ENCODE measurements at regions not wholly inside any gene's neighbourhood (a gene's known extent, or its start where the extent isn't known, plus 50 kb on each side); places are given as distances from the start of the nearest gene placed in this dataset.

DNA sequence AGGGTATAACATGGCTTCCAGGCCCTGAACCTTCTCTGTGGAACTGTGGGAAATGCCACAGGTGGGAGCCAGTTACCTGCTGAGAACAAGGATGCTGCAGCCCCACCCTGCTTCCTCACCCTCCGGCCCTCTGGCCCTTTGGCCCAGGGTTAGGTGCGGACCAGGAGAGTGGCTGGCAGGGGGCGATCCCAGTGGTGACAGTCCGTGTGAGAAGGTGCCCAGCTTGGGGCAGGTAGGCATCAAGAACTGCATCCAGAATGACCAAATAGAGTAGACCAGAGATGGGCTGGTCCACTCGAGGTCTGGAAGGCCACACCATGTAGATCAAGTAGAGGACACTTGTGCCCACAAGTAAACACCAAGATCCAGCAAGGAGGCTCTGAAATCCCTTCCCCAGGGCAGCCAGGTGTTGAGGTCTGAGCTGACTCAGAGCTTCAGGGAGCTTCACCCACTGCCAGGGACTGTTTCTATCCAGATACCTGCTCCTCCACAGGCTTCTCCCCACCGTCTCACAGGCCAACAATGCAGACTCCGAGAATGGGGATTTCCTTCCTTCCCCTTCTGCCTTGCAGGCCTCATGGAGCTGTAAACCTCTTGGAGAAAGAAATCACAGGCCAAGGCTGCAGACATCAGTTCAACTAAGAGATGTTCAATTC is 61.4 kb upstream of the ZSWIM6 start:
- TF ChIP-seq JUND (IDR thresholded peaks at IDR 0.05; ENCODE audit: low read depth), result no peak
- in situ Hi-C loops (cut with HindIII; ENCODE audit: low pct_unique_long_range_greater_than_20kb, low sequenced_read_pairs), result no loop called here
- DNase-seq (ENCODE audit: low read depth in 1 of 2, low spot score in 1 of 2), result no peak

DNA sequence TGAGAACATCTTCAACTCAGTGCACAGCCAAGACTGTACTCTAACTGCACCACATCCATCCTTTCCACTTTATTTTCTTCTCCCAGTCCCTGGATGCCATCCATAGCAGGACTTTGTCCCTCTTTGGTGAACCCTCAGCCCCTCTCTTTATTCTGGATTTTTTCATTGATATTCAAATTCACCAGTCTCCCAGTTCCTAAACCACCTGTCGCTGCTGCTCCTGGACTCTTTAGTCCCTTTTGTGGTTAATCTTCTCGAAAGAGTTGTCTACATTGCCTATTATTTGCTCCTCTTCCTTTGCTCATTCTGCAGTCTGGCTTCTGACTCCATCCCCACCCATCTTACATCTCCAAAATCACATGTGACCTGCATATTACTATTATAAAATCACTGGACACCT is 59.4 kb upstream of the ZSWIM6 start:
- no peak for DNase-seq (ENCODE audit: low read depth in 1 of 2, low spot score in 1 of 2)
- no peak for TF ChIP-seq JUND (IDR thresholded peaks at IDR 0.05; ENCODE audit: low read depth)
- in situ Hi-C loops (cut with HindIII; ENCODE audit: low pct_unique_long_range_greater_than_20kb, low sequenced_read_pairs), result no loop called here

DNA sequence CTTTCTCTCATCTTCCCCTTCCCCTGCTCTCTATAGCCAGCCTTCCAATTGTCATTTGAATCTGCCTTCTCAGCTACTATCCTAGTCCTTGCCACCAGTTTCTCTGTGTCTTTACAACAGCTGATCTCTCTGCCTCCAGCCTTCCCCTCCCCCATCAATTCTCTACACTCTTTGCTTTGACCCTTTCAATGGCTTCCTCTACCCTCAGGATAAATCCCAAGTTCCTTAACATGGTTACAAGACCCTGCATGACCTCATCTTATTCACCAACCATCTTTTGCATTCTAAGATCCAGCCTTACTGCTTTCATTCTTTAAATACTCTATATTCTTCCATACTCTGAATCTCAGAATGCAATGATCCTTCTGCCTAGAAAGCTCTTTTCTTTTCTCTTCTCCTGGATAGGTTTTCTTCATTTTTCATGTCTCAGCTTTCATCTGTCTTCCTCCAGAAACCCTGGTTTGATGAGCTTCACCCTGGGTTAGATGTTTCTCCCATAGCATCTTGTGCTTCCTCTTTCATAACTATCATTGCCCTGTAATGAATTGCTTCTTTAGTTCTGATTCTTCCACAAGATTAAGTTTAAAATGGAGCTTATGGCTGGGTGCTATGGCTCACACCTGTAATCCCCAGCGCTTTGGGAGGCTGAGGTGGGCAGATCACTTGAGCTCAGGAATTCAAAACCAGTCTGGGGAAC is 58.6 kb upstream of the ZSWIM6 start:
- TF ChIP-seq JUND (IDR thresholded peaks at IDR 0.05; ENCODE audit: low read depth), result no peak
- no peak for DNase-seq (ENCODE audit: low read depth in 1 of 2, low spot score in 1 of 2)
- in situ Hi-C loops (cut with HindIII; ENCODE audit: low pct_unique_long_range_greater_than_20kb, low sequenced_read_pairs), result no loop called here

DNA sequence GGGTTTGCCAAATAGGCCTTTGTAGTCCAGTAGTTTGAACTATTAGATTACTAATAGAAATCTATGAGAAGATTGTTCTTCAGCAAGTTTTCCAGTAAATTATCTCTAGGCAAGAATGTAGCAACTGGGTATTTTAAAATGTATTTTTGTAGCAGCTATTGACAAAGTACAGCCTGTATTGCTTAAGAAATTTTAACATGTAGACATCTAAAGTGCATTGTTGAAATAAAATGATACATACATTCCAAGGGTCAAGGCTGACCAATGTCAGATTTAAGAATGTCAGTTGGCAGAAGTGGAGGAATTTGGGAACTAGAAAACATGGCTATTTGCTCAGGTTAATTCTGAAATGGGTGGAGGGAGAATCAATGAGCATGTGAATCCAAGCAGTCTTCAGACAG is 57.5 kb upstream of the ZSWIM6 start:
- DNase-seq (ENCODE audit: low read depth in 1 of 2, low spot score in 1 of 2), result no peak
- no peak for TF ChIP-seq JUND (IDR thresholded peaks at IDR 0.05; ENCODE audit: low read depth)
- in situ Hi-C loops (cut with HindIII; ENCODE audit: low pct_unique_long_range_greater_than_20kb, low sequenced_read_pairs), result no loop called here

DNA sequence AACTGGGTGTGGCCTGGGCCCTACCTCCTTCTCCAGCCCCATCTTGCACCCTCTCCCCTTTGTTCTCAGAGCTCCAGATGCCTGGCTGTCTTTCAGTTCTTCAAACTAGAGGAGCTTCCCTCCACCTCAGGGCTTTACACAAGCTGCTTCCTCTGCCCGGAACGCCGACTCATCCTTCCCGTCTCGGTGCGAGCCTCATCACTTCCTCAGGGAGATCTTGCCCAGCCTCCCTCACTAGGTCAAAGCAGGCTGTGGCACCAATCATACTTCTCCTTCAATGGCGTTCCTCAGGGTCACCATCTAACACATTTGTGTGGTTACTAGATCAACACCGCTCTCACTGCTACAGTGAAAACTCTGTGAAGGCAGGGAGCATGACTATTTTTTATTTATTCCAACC is 56.2 kb upstream of the ZSWIM6 start:
- TF ChIP-seq JUND (IDR thresholded peaks at IDR 0.05; ENCODE audit: low read depth), result no peak
- in situ Hi-C loops (cut with HindIII; ENCODE audit: low pct_unique_long_range_greater_than_20kb, low sequenced_read_pairs), result no loop called here
- DNase-seq (ENCODE audit: low read depth in 1 of 2, low spot score in 1 of 2), result no peak

DNA sequence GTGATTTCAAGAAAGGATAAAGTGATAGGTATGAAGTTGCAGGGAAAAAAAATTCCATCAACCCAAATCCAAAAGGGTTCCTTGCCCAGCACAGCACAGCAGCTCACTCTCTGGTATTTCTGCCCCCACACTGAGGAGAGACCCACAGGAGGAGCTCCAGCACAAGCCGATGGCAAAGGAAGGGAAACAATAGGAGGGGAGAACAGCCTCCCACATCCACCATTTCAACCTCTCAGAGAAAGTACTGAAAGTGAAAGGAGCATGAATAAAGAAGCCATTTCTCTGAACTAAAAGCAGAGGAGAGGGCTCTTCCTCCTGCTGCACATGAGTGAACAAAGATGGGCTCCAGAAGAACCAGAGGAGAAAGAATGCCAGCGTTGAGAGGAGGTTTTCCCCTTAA is 54.9 kb upstream of the ZSWIM6 start:
- TF ChIP-seq JUND (IDR thresholded peaks at IDR 0.05; ENCODE audit: low read depth), result no peak
- DNase-seq (ENCODE audit: low read depth in 1 of 2, low spot score in 1 of 2), result peak in 1 of 2 experiments; percentile 23
- in situ Hi-C loops (cut with HindIII; ENCODE audit: low pct_unique_long_range_greater_than_20kb, low sequenced_read_pairs), result no loop called here

DNA sequence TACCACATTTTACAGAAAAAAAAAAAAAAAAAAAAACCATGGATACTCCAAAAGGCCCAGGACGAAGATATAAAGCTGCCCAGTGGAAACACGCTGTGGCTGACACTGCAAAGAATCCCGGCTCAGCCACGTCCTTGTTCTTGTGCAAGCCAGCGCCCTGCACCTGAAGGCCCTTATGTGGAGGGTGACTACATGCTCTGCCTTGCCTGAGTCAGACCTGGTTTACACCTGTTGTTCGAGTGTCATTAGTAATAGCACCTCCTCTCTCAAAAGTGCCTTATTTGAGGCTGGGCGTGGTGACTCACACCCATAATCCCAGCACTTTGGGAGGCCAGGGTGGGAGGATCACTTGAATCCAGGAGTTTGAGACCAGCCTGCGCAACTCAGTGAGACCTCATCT is 54.3 kb upstream of the ZSWIM6 start:
- no peak for DNase-seq (ENCODE audit: low read depth in 1 of 2, low spot score in 1 of 2)
- in situ Hi-C loops (cut with HindIII; ENCODE audit: low pct_unique_long_range_greater_than_20kb, low sequenced_read_pairs), result no loop called here
- no peak for TF ChIP-seq JUND (IDR thresholded peaks at IDR 0.05; ENCODE audit: low read depth)

DNA sequence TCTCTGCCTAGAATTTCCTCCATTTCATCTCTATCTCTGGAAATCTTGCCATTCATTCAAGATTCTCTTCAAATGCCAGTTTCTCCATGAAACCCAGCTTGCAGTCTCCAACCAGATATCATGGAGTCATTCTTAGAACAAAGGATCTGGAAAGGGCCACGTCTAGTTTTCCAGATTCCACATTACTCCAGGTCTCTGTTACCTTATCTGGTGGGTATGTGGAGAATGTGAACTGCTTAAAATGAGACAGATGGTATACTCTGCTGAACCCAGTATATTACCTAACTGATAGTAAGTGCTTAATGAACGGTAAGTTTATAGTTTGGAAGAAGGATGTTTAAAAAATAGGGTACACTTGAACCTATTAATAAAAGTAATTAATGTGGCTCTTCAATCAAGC is 52.3 kb upstream of the ZSWIM6 start:
- DNase-seq (ENCODE audit: low read depth in 1 of 2, low spot score in 1 of 2), result no peak
- TF ChIP-seq JUND (IDR thresholded peaks at IDR 0.05; ENCODE audit: low read depth), result no peak
- in situ Hi-C loops (cut with HindIII; ENCODE audit: low pct_unique_long_range_greater_than_20kb, low sequenced_read_pairs), result no loop called here

DNA sequence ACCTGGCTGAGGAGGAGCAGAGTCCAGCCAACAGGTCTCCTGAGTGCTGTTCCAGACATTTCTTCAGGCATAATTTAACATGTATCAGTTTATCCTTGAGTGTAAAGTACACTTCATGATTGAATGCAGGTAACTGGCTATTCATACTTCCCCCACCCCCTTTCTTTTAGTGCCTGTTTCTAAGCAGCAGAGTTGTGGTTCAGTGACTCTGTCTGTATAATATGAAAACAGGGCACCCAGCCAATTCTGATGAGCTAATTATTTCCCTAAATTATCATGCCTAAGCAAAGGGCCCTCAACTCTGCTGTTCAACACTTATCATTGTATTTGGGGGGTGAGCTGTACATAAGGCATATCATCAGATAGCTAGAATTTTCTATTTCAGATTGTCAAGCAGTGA is 51.9 kb upstream of the ZSWIM6 start:
- DNase-seq (ENCODE audit: low read depth in 1 of 2, low spot score in 1 of 2), result peak in 1 of 2 experiments; percentile 34
- in situ Hi-C loops (cut with HindIII; ENCODE audit: low pct_unique_long_range_greater_than_20kb, low sequenced_read_pairs), result no loop called here
- TF ChIP-seq JUND (IDR thresholded peaks at IDR 0.05; ENCODE audit: low read depth), result no peak

DNA sequence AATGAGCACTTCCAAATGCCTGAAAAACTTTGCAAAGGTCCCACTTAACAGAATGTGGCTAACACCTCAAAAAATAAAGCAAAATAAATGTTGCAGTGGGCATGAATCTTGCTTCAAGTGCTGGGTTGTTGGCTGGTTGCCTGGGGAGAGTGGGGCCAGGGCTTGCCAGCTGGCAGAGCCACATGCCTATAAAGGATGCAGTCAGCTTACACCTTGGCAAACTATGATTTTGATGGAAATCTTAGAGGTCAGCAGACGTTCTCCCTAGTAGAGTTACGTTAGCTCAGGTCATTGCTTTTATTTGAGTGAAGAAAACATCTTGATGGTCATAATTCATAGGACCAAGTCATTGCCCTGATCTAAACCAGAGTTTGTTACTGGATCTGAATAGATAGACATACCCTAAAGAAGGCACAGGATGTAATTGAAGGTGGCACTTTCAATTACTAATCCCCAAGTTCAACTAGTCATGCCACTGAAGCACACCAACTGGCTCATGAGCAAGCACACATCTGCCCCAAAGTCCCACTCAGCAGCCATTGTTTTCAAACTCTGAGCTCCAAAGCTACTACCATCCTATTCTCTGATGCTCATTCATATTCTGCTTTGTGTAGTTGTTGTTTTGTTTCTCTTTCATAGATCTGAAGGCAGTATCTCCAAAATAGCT is 51.2 kb upstream of the ZSWIM6 start:
- in situ Hi-C loops (cut with HindIII; ENCODE audit: low pct_unique_long_range_greater_than_20kb, low sequenced_read_pairs), result no loop called here
- no peak for TF ChIP-seq JUND (IDR thresholded peaks at IDR 0.05; ENCODE audit: low read depth)
- DNase-seq (ENCODE audit: low read depth in 1 of 2, low spot score in 1 of 2), result peak in 1 of 2 experiments; percentile 75

DNA sequence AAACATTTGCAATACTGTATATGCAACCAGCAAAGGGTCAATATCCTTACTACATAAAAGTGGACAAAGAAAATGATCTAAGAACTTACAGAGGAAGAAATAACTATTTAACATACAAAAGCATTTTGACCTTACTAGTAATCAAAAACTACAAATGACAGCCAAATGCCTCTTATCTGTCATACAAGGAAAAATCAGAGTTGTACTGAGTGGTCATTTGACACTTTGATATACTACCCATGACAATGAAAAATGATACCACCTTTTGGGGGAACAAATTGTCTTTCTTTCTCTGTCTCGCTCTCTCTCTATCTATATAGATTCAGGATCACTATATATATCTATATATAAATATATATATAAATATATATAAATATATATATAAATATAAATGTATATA is 50.4 kb upstream of the ZSWIM6 start:
- in situ Hi-C loops (cut with HindIII; ENCODE audit: low pct_unique_long_range_greater_than_20kb, low sequenced_read_pairs), result no loop called here
- no peak for TF ChIP-seq JUND (IDR thresholded peaks at IDR 0.05; ENCODE audit: low read depth)
- DNase-seq (ENCODE audit: low read depth in 1 of 2, low spot score in 1 of 2), result no peak
